ENCODE measurements at regions not wholly inside any gene's neighbourhood (a gene's known extent, or its start where the extent isn't known, plus 50 kb on each side); places are given as distances from the start of the nearest gene placed in this dataset.

GRCh38 chr3:55158345-55158744, 230.5 kb upstream of the LRTM1 start:
- no peak for TF ChIP-seq CTCF (IDR thresholded peaks at IDR 0.05)
- H3K4me3 ChIP-seq, result no peak overlapping the region
- DNase-seq (ENCODE audit: low spot score) (no peak), ATAC-seq (ENCODE audit: insufficient number of reproducible peaks, low FRiP score, low read depth) (no peak)
- H3K36me3 ChIP-seq, result no peaks in the 10 kb centered on the region
- H3K27me3 ChIP-seq (replicated peaks; ENCODE audit: insufficient read depth), result no peaks in the 10 kb centered on the region
- no peak overlapping the region for H3K27ac ChIP-seq
- no peaks in the 10 kb centered on the region for H3K9me3 ChIP-seq
- H3K4me1 ChIP-seq (ENCODE audit: control insufficient read depth in 1 of 2, low read depth in 2 of 2), result peaks cover 0 to 5% of the 10 kb centered on the region in 2 donors

- no peaks in the 10 kb centered on the region for H3K9me3 ChIP-seq
- H3K27ac ChIP-seq, result no peak overlapping the region
- ATAC-seq (ENCODE audit: insufficient number of reproducible peaks, low FRiP score, low read depth) (no peak), DNase-seq (ENCODE audit: low spot score) (no peak)
- TF ChIP-seq CTCF (IDR thresholded peaks at IDR 0.05), result no peak
- no peaks in the 10 kb centered on the region for H3K27me3 ChIP-seq (replicated peaks; ENCODE audit: insufficient read depth)
- H3K4me3 ChIP-seq, result no peak overlapping the region
- peaks cover 0 to 5% of the 10 kb centered on the region in 2 donors for H3K4me1 ChIP-seq (ENCODE audit: control insufficient read depth in 1 of 2, low read depth in 2 of 2)
- no peaks in the 10 kb centered on the region for H3K36me3 ChIP-seq
These were observed 229.9 kb upstream of the LRTM1 start for GRCh38 chr3:55157731-55158130.

GRCh38 chr3:55156851-55157650, 229.2 kb upstream of the LRTM1 start:
- DNase-seq (ENCODE audit: low spot score), result no peak
- no peak for TF ChIP-seq CTCF (IDR thresholded peaks at IDR 0.05)
- Histone ChIP-seq H3K4me3 (no peak overlapping the region), H3K9me3 (no peaks in the 10 kb centered on the region), H3K4me1 (ENCODE audit: control insufficient read depth in 1 of 2, low read depth in 2 of 2) (peaks cover 0 to 5% of the 10 kb centered on the region in 2 donors), H3K27me3 (replicated peaks; ENCODE audit: insufficient read depth) (no peaks in the 10 kb centered on the region), H3K36me3 (no peaks in the 10 kb centered on the region), H3K27ac (no peak overlapping the region)
- no peak for ATAC-seq (ENCODE audit: insufficient number of reproducible peaks, low FRiP score, low read depth)

DNA sequence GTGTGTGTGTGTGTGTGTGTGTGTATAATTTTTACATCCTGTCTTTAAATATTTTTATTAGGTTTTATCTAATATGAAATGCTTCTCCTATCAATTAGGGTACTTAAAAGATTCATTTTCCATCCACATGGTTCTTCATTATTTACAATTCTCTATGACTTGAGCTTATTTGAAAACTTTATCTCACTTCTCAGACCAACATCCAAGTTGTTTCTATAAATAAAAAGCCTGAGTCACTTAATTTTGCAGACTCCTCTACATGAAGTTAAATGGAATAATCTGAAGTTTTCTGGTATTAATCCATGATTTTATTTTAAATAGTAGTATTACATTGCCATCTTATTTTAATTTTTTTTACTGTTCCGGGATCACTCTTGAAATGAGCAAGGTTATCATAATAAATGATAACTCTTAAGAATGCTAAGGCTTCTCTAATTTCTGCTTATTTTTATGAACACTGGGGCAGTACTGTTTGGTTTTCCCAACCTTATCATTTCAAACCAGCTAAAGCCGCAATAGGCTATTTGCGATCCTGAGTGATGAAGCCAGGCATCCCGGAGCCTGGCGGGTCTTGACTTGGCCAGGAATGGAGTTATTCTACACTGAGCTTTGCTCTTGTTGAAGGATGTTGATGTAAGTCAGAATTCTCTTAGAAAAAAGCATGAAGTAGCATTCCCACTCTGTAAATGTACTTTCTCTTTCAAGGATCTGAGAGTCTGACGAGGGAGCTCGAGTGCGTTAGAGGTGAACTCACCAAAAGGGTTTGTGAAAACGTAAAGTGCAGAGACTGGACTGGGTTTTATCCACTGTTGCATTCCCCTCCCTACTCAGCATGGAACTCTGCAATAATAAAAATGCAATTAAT, 220.2 kb upstream of the LRTM1 start:
- TF ChIP-seq CTCF (IDR thresholded peaks at IDR 0.05), result no peak
- peak overlapping the region; percentile 63 for H3K4me3 ChIP-seq
- H3K9me3 ChIP-seq, result no peaks in the 10 kb centered on the region
- DNase-seq (ENCODE audit: low spot score), result no peak
- peaks cover 0 to 5% of the 10 kb centered on the region in 2 donors for H3K4me1 ChIP-seq (ENCODE audit: control insufficient read depth in 1 of 2, low read depth in 2 of 2)
- no peaks in the 10 kb centered on the region for H3K27me3 ChIP-seq (replicated peaks; ENCODE audit: insufficient read depth)
- no peaks in the 10 kb centered on the region for H3K36me3 ChIP-seq
- H3K27ac ChIP-seq, result no peak overlapping the region
- ATAC-seq (ENCODE audit: insufficient number of reproducible peaks, low FRiP score, low read depth), result no peak

DNA sequence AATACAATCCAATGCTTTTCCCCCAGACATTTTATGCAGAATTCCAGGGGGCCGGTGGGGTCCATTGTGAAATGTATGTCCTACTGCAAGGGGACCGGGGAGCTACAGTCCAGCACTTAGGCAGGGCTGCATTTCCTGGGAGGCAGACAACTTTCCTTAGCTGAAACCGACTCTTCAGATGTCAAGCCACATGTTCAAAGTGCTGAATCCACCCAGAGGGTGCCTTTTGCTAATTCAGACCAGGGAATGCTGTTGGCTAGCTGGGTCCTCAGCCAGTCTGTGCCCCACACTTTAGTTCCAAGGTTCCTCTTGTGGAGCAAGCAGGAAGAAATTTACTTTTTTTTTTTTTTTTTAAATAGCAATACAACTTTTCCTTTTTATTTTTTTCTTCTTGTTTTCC, 219.5 kb upstream of the LRTM1 start:
- ATAC-seq (ENCODE audit: insufficient number of reproducible peaks, low FRiP score, low read depth), result no peak

More for the DNA sequence above, 219.5 kb upstream of the LRTM1 start:
- no peaks in the 10 kb centered on the region for H3K27me3 ChIP-seq (replicated peaks; ENCODE audit: insufficient read depth)
- DNase-seq (ENCODE audit: low spot score), result no peak
- no peaks in the 10 kb centered on the region for H3K9me3 ChIP-seq
- TF ChIP-seq CTCF (IDR thresholded peaks at IDR 0.05), result no peak
- H3K27ac ChIP-seq, result no peak overlapping the region
- no peaks in the 10 kb centered on the region for H3K36me3 ChIP-seq
- H3K4me1 ChIP-seq (ENCODE audit: control insufficient read depth in 1 of 2, low read depth in 2 of 2), result peaks cover 0 to 5% of the 10 kb centered on the region in 2 donors
- no peak overlapping the region for H3K4me3 ChIP-seq

Data from thoracic aorta (tissue), 2 donors.